Ramos (cell line): ENCODE measurements at regions not wholly inside any gene's neighbourhood (a gene's known extent, or its start where the extent isn't known, plus 50 kb on each side); places are given as distances from the start of the nearest gene placed in this dataset.

Experiments used
- in situ Hi-C: fragments of 300-500 bp; cut with MboI; formaldehyde crosslinking; loops from one replicate; pipeline ENCODE4 v1.14.3; 2022; ENCODE audit warnings: low sequenced_read_pairs; ENCODE audit not compliant: unreplicated experiment

- in situ Hi-C loops: no loop called here
These were observed 256.1 kb downstream of the KLF6 start for GRCh38 chr10:3528823-3529403.

- in situ Hi-C loops: no loop called here
These were observed 256.7 kb downstream of the KLF6 start for GRCh38 chr10:3528271-3528670.

GRCh38 chr10:3527869-3528268, 257.1 kb downstream of the KLF6 start:
- in situ Hi-C loops: no loop called here

- in situ Hi-C loops: no loop called here
These were observed 258.1 kb downstream of the KLF6 start for GRCh38 chr10:3526727-3527501.

GRCh38 chr10:3525832-3526449, 259.1 kb downstream of the KLF6 start:
- in situ Hi-C loops: no loop called here

GRCh38 chr10:3524086-3524960, 260.7 kb downstream of the KLF6 start:
- in situ Hi-C loops: no loop called here

- in situ Hi-C loops: no loop called here
These were observed 261.5 kb downstream of the KLF6 start for GRCh38 chr10:3523309-3524050.

GRCh38 chr10:3516923-3517255, 268.1 kb downstream of the KLF6 start:
- in situ Hi-C loops: no loop called here

GRCh38 chr10:3516234-3516922, 268.6 kb downstream of the KLF6 start:
- in situ Hi-C loops: no loop called here

- in situ Hi-C loops: no loop called here
These were observed 270.3 kb downstream of the KLF6 start for GRCh38 chr10:3514691-3515090.

GRCh38 chr10:3512263-3512662, 272.7 kb downstream of the KLF6 start:
- in situ Hi-C loops: no loop called here

GRCh38 chr10:3511483-3511882, 273.5 kb downstream of the KLF6 start:
- in situ Hi-C loops: no loop called here

- in situ Hi-C loops: no loop called here
These were observed 274.3 kb downstream of the KLF6 start for GRCh38 chr10:3510741-3511140.

GRCh38 chr10:3509355-3509754, 275.7 kb downstream of the KLF6 start:
- in situ Hi-C loops: no loop called here

- in situ Hi-C loops: no loop called here
These were observed 281.7 kb downstream of the KLF6 start for GRCh38 chr10:3503299-3503698.

GRCh38 chr10:3502673-3503072, 282.3 kb downstream of the KLF6 start:
- in situ Hi-C loops: no loop called here

- in situ Hi-C loops: no loop called here
These were observed 284.6 kb downstream of the KLF6 start for GRCh38 chr10:3500408-3500856.

- in situ Hi-C loops: no loop called here
These were observed 285.9 kb downstream of the KLF6 start for GRCh38 chr10:3499120-3499519.

- in situ Hi-C loops: no loop called here
These were observed 287.4 kb downstream of the KLF6 start for GRCh38 chr10:3497581-3497980.
